Prostate gland (tissue), 2 donors: ENCODE measurements at regions not wholly inside any gene's neighbourhood (a gene's known extent, or its start where the extent isn't known, plus 50 kb on each side); places are given as distances from the start of the nearest gene placed in this dataset.

ENCODE experiments used
- POLR2A ChIP-seq: fragments of 450-650 bp; IDR thresholded peaks from one replicate; pipeline ENCODE4 v1.6.1; 2016; ENCODE audit warnings: antibody characterized with exemption, mild to moderate bottlenecking
- POLR2AphosphoS5 ChIP-seq: sonication (generic); formaldehyde crosslinking; IDR thresholded peaks from one replicate; pipeline ENCODE4 v1.6.1; 2017; ENCODE audit warnings: antibody characterized with exemption
- TF ChIP-seq, protein P1 (sequence below), 4 experiments: fragments of 200-600 bp in 2 of 4; fragments of 450-650 bp in 2 of 4; sonication (generic) in 2 of 4; IDR thresholded peaks; 1 replicate in 3 of 4; 2 replicates in 1 of 4; pipeline ENCODE4 v1.5.1; 2016 to 2019; ENCODE audit warnings: antibody characterized with exemption in 4 of 4, mild to moderate bottlenecking in 2 of 4, moderate library complexity in 2 of 4

- TF ChIP-seq, protein P1, sequence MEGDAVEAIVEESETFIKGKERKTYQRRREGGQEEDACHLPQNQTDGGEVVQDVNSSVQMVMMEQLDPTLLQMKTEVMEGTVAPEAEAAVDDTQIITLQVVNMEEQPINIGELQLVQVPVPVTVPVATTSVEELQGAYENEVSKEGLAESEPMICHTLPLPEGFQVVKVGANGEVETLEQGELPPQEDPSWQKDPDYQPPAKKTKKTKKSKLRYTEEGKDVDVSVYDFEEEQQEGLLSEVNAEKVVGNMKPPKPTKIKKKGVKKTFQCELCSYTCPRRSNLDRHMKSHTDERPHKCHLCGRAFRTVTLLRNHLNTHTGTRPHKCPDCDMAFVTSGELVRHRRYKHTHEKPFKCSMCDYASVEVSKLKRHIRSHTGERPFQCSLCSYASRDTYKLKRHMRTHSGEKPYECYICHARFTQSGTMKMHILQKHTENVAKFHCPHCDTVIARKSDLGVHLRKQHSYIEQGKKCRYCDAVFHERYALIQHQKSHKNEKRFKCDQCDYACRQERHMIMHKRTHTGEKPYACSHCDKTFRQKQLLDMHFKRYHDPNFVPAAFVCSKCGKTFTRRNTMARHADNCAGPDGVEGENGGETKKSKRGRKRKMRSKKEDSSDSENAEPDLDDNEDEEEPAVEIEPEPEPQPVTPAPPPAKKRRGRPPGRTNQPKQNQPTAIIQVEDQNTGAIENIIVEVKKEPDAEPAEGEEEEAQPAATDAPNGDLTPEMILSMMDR (IDR thresholded peaks at IDR 0.05): no peak
- TF ChIP-seq POLR2A: no peak
- TF ChIP-seq POLR2AphosphoS5: no peak
Measured at GRCh38 chr22:49197986-49198704, 629.5 kb downstream of the BRD1 start.
